GM19468 (cell line): ENCODE measurements at regions not wholly inside any gene's neighbourhood (a gene's known extent, or its start where the extent isn't known, plus 50 kb on each side); places are given as distances from the start of the nearest gene placed in this dataset.

ENCODE experiments used
- ATAC-seq: cut with Tn5 transposase; IDR thresholded peaks from one replicate; pipeline ENCODE4 v1.9.1; 2021; ENCODE audit warnings: mild to moderate bottlenecking, moderate library complexity, moderate number of reproducible peaks; ENCODE audit not compliant: unreplicated experiment; ENCODE audit errors: extremely low read depth

DNA sequence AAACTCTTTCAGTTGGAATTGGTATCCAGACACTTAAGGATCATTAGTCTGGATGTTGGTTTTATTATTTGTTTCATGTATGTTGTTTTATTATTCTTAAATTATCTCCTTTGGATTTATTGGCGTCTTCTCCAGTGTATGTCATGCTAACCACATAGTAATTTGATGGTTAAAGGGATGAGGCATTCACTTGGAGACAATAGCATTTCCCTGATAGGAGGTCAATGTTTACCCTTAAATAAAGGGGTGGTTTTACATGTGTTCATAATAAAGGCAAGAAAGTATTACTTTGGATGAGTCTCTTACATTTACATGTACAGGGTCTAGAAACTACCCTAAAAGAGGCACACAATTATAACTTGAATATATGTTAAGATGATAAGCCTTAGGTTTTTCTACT lies 51.2 kb upstream of the RNF144B start:
- ATAC-seq = no peak

DNA sequence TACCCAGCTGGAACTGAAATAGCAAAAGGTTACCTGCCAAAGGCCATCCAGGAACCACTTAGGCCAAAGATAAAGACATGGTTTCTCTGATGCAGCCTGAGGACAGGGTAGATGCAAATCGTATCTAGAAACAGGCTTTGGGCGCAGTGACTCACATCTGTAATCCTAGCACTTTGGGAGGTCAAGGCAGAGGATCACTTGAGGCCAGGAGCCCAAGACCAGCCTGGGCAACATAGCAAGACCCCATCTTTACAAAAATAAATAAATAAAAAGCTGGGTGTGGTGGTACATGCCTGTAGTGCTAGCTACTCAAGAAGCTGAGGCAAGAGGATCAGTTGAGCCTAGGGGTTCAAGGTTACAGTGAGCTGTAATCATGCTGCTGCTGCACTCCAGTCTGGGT lies 52.9 kb upstream of the RNF144B start:
- ATAC-seq = no peak

DNA sequence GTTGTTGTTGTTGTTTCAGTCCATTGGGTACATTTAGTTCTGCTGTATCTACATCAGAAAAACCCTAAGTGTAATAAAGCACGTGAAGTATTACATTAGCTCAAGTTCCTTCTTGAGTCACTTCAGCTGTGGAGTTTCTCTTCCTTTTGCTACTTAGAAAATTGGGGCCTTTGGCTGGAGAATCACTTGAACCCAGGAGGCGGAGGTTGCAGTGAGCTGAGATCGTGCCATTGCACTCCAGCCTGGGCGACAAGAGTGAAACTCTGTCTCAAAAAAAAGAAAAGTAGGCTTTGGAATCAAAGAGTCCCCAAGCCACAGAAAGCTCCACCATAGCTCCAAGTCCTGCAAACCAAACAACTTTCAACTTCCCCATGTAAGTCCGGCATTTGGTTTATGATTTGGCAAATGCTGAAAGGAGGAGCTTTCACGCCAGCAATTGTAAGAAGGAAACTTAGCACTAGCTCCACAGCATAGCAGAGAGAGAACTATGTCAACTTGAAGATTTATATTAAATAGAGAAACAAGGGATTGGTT lies 56.5 kb upstream of the RNF144B start:
- ATAC-seq = no peak

- no peak for ATAC-seq
Measured at GRCh38 chr6:18329776-18330175, 57.4 kb upstream of the RNF144B start.

GRCh38 chr6:18328540-18328939 lies 58.6 kb upstream of the RNF144B start:
- ATAC-seq = no peak

DNA sequence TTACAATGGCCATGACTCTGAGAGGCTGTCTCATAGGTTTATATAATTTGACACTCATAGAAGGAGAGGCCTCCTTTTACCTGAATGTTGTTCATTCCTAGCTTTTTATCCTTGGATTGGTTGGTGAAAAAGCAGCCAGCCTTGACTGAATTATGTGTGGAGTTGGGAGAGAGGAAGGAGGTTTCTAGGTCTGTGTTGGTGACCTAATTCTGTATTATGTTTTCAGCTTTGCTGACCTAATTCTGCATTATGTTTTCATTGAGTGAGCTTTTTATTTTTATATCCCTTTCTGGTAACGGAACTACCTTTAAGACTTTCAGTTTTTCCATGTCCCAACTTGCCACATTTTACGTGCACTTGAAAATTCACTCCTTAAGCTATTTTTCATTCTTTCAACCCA lies 59.1 kb upstream of the RNF144B start:
- ATAC-seq = no peak

- ATAC-seq = no peak
Measured at GRCh38 chr6:18327626-18328025, 59.5 kb upstream of the RNF144B start.

DNA sequence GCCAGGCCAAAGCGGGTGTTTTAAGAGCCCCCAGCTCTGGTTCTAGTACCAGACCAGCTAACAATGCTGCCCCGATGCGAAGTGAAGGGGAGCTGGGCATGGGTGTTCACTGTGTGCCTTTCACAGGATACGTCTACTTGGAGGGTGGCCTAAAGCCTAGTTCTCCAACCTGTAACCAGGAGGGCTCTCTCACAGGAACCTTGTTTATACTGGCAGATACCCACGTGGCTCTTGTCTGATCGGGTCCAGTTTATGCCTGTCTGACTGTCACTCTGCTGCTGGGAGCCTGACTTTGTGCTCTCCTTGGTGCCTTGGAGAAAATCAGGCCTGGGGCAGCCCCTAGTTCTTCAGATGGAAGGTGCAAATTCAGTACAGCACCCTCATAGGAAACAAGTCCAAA lies 60.2 kb upstream of the RNF144B start:
- ATAC-seq = no peak

DNA sequence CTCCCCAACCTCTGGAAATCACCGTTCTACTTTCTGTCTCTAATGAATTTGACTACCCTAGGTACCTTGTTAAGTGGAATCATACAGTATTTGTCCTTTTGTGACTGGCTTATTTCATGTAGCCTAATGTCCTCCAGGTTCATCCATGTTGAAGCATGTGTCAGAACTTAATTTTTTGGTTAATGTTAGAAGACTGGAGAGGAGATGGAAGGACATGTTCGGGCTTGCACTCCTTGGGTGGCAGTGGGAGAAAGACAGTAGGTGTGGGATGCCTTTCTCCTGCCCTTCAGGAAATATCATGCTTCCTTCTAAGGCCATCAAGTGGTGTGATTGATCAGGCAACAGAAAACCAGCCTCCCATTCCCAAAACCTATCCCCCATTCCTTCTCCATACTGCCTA lies 61.1 kb upstream of the RNF144B start:
- ATAC-seq = no peak

GRCh38 chr6:18324706-18325042 lies 60.3 kb upstream of the DEK start:
- ATAC-seq = no peak

- ATAC-seq = peak; percentile 64
Measured at GRCh38 chr6:18323935-18324705, 59.8 kb upstream of the DEK start.

GRCh38 chr6:18317850-18318249 lies 53.5 kb upstream of the DEK start:
- no peak for ATAC-seq

- ATAC-seq = no peak
Measured at GRCh38 chr6:18314317-18314997, 50.1 kb upstream of the DEK start.
